IMR-90 (cell line): ENCODE measurements at regions not wholly inside any gene's neighbourhood (a gene's known extent, or its start where the extent isn't known, plus 50 kb on each side); places are given as distances from the start of the nearest gene placed in this dataset.

Experiments
- ATAC-seq: fragments of 200-7000 bp; cut with Tn5 transposase; 2 replicates; pipeline ENCODE4 v1.9.1; 2020; ENCODE audit warnings: low read depth, mild to moderate bottlenecking, moderate library complexity
- BruUV-seq: library from RNA; stranded (reverse); fragments of 400-500 nt; replicated peaks from 2 replicates; lab custom pipeline; 2021; lab: Mats Ljungman, UMichigan
- CTCF ChIA-PET: fragments of 300-600 bp; formaldehyde crosslinking; extraction: SDS; loops from one replicate; lab custom pipeline; 2021; ENCODE audit warnings: antibody characterized with exemption; lab: Yijun Ruan, JAX
- POLR2A ChIA-PET: fragments of 300-600 bp; sonication (Branson Sonifier 250); formaldehyde crosslinking; loops from one replicate; lab custom pipeline; 2022; ENCODE audit warnings: antibody characterized with exemption; ENCODE audit not compliant: unreplicated experiment; lab: Charles Lee
- DNase-seq: peaks from one replicate; pipeline ENCODE4 v3.0.0; 2013
- H2AFZ ChIP-seq: replicated peaks from 2 replicates; pipeline ENCODE3; 2013; ENCODE audit warnings: low read length, mild to moderate bottlenecking; ENCODE audit not compliant: poor library complexity
- H2AK5ac ChIP-seq: 2 replicates; pipeline ENCODE4 v1.6.1; 2013; ENCODE audit warnings: low read depth, low read length, inconsistent platforms
- H2AK9ac ChIP-seq: replicated peaks from 2 replicates; pipeline ENCODE3; 2013; ENCODE audit warnings: mild to moderate bottlenecking, low read depth, low read length, moderate library complexity; ENCODE audit not compliant: poor library complexity
- H2BK120ac ChIP-seq: 2 replicates; pipeline ENCODE4 v1.6.1; 2013; ENCODE audit warnings: low read depth, low read length, inconsistent platforms
- H2BK15ac ChIP-seq: 3 replicates; pipeline ENCODE4 v1.6.1; 2013; ENCODE audit warnings: low read depth, low read length, inconsistent platforms
- H2BK20ac ChIP-seq: 2 replicates; pipeline ENCODE4 v1.6.1; 2013; ENCODE audit warnings: low read depth, mild to moderate bottlenecking, inconsistent platforms, low read length, moderate library complexity
- H2BK5ac ChIP-seq: 2 replicates; pipeline ENCODE4 v1.6.1; 2013; ENCODE audit warnings: mild to moderate bottlenecking, low read depth, low read length, inconsistent platforms; ENCODE audit not compliant: poor library complexity, severe bottlenecking
- H3K14ac ChIP-seq: replicated peaks from 2 replicates; pipeline ENCODE4 v1.6.1; 2013; ENCODE audit warnings: low read depth, low read length, inconsistent platforms
- H3K18ac ChIP-seq: 2 replicates; pipeline ENCODE4 v1.6.1; 2013; ENCODE audit warnings: low read depth, low read length, control low read depth
- H3K23ac ChIP-seq: 2 replicates; pipeline ENCODE4 v1.6.1; 2013; ENCODE audit warnings: low read depth, low read length, inconsistent platforms
- H3K27ac ChIP-seq: 2 replicates; pipeline ENCODE4 v1.5.1; 2013; ENCODE audit warnings: mild to moderate bottlenecking, control low read depth, low read length; ENCODE audit not compliant: insufficient read depth
- H3K27me3 ChIP-seq: 2 replicates; pipeline ENCODE4 v1.6.1; 2013; ENCODE audit warnings: low read length; ENCODE audit not compliant: control insufficient read depth, insufficient read depth
- H3K36me3 ChIP-seq: 2 replicates; pipeline ENCODE4 v1.6.1; 2013; ENCODE audit warnings: low read length, mixed read lengths; ENCODE audit not compliant: control insufficient read depth, insufficient read depth
- H3K4ac ChIP-seq: 2 replicates; pipeline ENCODE4 v1.6.1; 2013; ENCODE audit warnings: low read depth, low read length, inconsistent platforms
- H3K4me1 ChIP-seq: 2 replicates; pipeline ENCODE4 v1.6.1; 2013; ENCODE audit warnings: low read length, mixed read lengths; ENCODE audit not compliant: control insufficient read depth, insufficient read depth
- H3K4me2 ChIP-seq: 2 replicates; pipeline ENCODE4 v1.6.1; 2013; ENCODE audit warnings: low read depth, mild to moderate bottlenecking, control low read depth, low read length, moderate library complexity
- H3K4me3 ChIP-seq: 2 replicates; pipeline ENCODE4 v1.5.1; 2013; ENCODE audit warnings: low read depth, mild to moderate bottlenecking, control low read depth, low read length, moderate library complexity; ENCODE audit not compliant: insufficient read depth
- H3K56ac ChIP-seq: 2 replicates; pipeline ENCODE4 v1.6.1; 2013; ENCODE audit warnings: low read length, inconsistent platforms; ENCODE audit not compliant: insufficient read depth; ENCODE audit errors: extremely low read depth
- H3K79me1 ChIP-seq, 2 experiments: 2 replicates each; pipeline ENCODE4 v1.6.1; 2013; ENCODE audit warnings: low read length in 2 of 2, inconsistent platforms in 1 of 2, low read depth in 1 of 2
- H3K9ac ChIP-seq: 2 replicates; pipeline ENCODE4 v1.6.1; 2013; ENCODE audit warnings: low read depth, low read length, control low read depth
- H3K9me1 ChIP-seq: 2 replicates; pipeline ENCODE4 v1.6.1; 2013; ENCODE audit warnings: low read length, inconsistent platforms; ENCODE audit not compliant: insufficient read depth
- H3K9me3 ChIP-seq: 2 replicates; pipeline ENCODE4 v1.6.1; 2013; ENCODE audit warnings: low read length; ENCODE audit not compliant: control insufficient read depth, insufficient read depth
- H4K20me1 ChIP-seq: 2 replicates; pipeline ENCODE4 v1.6.1; 2013; ENCODE audit warnings: low read length, inconsistent platforms; ENCODE audit not compliant: insufficient read depth
- H4K5ac ChIP-seq: 2 replicates; pipeline ENCODE4 v1.6.1; 2013; ENCODE audit warnings: mild to moderate bottlenecking, low read depth, low read length, control low read depth
- H4K8ac ChIP-seq, 2 experiments: 2 replicates each; pipeline ENCODE4 v1.6.1; 2013; ENCODE audit warnings: low read depth in 2 of 2, low read length in 2 of 2, control low read depth in 1 of 2, inconsistent platforms in 1 of 2
- H4K91ac ChIP-seq: 2 replicates; pipeline ENCODE4 v1.6.1; 2013; ENCODE audit warnings: low read depth, low read length, inconsistent platforms; ENCODE audit not compliant: insufficient read depth
- CEBPB ChIP-seq: IDR thresholded peaks from 2 replicates; pipeline ENCODE4 v1.6.1; 2012; ENCODE audit warnings: low read depth, low read length, improper control_type of control experiment
- MAZ ChIP-seq: IDR thresholded peaks from 2 replicates; pipeline ENCODE4 v1.6.1; 2012; ENCODE audit warnings: low read depth, mild to moderate bottlenecking, low read length, improper control_type of control experiment, moderate library complexity, borderline replicate concordance
- SMC3 ChIP-seq: fragments of 150-350 bp; IDR thresholded peaks from 2 replicates; pipeline ENCODE4 v1.6.1; 2016; ENCODE audit warnings: low read depth, mild to moderate bottlenecking, antibody characterized with exemption, low read length, moderate library complexity
- dilution Hi-C: fragments of 300-500 bp; cut with HindIII; formaldehyde crosslinking; loops from one replicate; pipeline ENCODE4 v1.14.3; 2018; ENCODE audit warnings: low sequenced_read_pairs; ENCODE audit not compliant: unreplicated experiment
- in situ Hi-C: fragments of 300-500 bp; cut with MboI; formaldehyde crosslinking; loops from 3 replicates; pipeline ENCODE4 v1.14.3; 2019; ENCODE audit warnings: low sequenced_read_pairs, inconsistent platforms, mixed read lengths
- intact Hi-C: fragments of 100-400 bp; cut with micrococcal nuclease; formaldehyde crosslinking; loops from 2 replicates; pipeline ENCODE4 v1.10.0; 2022
- TF ChIP-seq, protein P1 (sequence below): conservative IDR thresholded peaks from 2 replicates; pipeline ENCODE4 v1.5.1; 2012; ENCODE audit warnings: mild to moderate bottlenecking, low read depth, low read length, improper control_type of control experiment

GRCh38 chr13:69623973-69624372 lies 483.7 kb upstream of the ATXN8OS start:
- Histone ChIP-seq H3K4me2 (no peak overlapping the region), H3K4ac (no peak overlapping the region), H3K9me1 (no peaks in the 10 kb centered on the region), H3K79me1 (no peaks in the 10 kb centered on the region), H3K18ac (no peak overlapping the region), H3K56ac (no peak overlapping the region), H3K14ac (no peak overlapping the region), H3K27me3 (no peaks in the 10 kb centered on the region), H2AK9ac (no peak overlapping the region), H4K20me1 (no peaks in the 10 kb centered on the region), H3K27ac (no peak overlapping the region), H3K9me3 (0 out of 2 replicates have a peak, but pooled peaks cover 3% of the 10 kb centered on the region), H2BK15ac (no peak overlapping the region), H2AK5ac (no peak overlapping the region), H3K36me3 (no peaks in the 10 kb centered on the region), H3K4me3 (no peak overlapping the region), H2AFZ (no peak overlapping the region), H3K4me1 (no peaks in the 10 kb centered on the region), H2BK20ac (no peak overlapping the region), H2BK120ac (no peak overlapping the region), H3K23ac (no peak overlapping the region), H2BK5ac (no peak overlapping the region), H4K91ac (no peak overlapping the region), H3K9ac (no peak overlapping the region), H4K5ac (no peak overlapping the region), H4K8ac (no peak overlapping the region)
- intact Hi-C loops: no loop called here
- in situ Hi-C loops: no loop called here
- no TSS peak for BruUV-seq
- dilution Hi-C loops: no loop called here
- DNase-seq (no peak), ATAC-seq (no peak)
- POLR2A ChIA-PET: no interaction called here
- TF ChIP-seq MAZ (no peak), CEBPB (no peak), SMC3 (no peak)
- TF ChIP-seq, protein P1, sequence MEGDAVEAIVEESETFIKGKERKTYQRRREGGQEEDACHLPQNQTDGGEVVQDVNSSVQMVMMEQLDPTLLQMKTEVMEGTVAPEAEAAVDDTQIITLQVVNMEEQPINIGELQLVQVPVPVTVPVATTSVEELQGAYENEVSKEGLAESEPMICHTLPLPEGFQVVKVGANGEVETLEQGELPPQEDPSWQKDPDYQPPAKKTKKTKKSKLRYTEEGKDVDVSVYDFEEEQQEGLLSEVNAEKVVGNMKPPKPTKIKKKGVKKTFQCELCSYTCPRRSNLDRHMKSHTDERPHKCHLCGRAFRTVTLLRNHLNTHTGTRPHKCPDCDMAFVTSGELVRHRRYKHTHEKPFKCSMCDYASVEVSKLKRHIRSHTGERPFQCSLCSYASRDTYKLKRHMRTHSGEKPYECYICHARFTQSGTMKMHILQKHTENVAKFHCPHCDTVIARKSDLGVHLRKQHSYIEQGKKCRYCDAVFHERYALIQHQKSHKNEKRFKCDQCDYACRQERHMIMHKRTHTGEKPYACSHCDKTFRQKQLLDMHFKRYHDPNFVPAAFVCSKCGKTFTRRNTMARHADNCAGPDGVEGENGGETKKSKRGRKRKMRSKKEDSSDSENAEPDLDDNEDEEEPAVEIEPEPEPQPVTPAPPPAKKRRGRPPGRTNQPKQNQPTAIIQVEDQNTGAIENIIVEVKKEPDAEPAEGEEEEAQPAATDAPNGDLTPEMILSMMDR: no peak
- CTCF ChIA-PET: no interaction called here
